Mucosa of gallbladder (tissue), 1 donor: ENCODE measurements at regions not wholly inside any gene's neighbourhood (a gene's known extent, or its start where the extent isn't known, plus 50 kb on each side); places are given as distances from the start of the nearest gene placed in this dataset.
"Not testable (repeated sequence)": the region's sequence is repeated elsewhere in the genome, so short reads cannot be mapped to it uniquely, and the experiment has no call there.

Source experiments
- DNase-seq: peaks from one replicate; pipeline ENCODE4 v3.0.0-alpha.2; 2020; ENCODE audit warnings: low spot score
- donor health status: DM: no; HTN: no; CAD: no.

DNA sequence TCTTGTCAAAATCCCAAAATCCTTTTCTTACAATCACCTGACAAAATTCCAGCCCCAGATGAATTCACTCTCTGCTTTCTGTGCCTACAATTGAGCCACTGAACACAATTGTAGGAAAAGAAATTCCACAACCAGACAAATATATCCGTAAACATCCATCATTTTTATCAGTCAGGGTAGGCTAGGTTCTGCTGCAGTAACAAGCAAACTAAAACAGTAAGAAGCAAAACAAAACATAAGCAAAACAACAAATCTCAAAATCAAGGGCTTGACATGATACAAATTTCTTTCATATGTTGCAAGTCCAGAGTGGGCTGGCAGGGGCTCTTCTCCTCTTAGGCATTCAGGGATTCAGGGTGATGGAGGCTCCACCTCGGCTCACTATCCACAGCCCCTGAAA lies 114.2 kb upstream of the MAN2A1 start:
- DNase-seq: no peak

GRCh38 chr5:109574985-109575384 lies 114.7 kb upstream of the MAN2A1 start:
- no peak for DNase-seq

- no peak for DNase-seq
These were observed 116.0 kb upstream of the MAN2A1 start for GRCh38 chr5:109573766-109574165.

- DNase-seq: no peak
These were observed 116.5 kb upstream of the MAN2A1 start for GRCh38 chr5:109573256-109573655.

GRCh38 chr5:109571785-109572184 lies 117.9 kb upstream of the MAN2A1 start:
- no peak for DNase-seq

DNA sequence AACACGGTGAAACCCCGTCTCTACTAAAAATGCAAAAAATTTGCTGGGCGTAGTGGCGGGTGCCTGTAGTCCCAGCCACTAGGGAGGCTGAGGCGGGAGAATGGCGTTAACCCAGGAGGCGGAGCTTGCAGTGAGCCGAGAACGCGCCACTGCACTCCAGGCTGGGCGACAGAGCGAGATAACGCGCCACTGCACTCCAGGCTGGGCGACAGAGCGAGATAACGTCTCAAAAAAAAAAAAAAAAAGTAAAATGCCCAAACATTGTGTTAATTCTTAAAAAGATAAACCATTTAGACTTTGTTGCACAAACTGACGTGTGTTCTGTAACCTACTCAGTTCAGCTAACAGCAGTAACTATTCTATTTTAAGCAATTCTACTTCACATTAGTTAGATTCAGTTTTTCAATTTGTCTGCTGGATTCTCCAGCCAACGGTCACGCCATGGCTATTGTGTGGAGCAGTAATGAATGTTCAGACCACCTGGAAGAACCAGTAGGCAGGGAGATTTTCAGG lies 119.3 kb upstream of the MAN2A1 start:
- no peak for DNase-seq

DNA sequence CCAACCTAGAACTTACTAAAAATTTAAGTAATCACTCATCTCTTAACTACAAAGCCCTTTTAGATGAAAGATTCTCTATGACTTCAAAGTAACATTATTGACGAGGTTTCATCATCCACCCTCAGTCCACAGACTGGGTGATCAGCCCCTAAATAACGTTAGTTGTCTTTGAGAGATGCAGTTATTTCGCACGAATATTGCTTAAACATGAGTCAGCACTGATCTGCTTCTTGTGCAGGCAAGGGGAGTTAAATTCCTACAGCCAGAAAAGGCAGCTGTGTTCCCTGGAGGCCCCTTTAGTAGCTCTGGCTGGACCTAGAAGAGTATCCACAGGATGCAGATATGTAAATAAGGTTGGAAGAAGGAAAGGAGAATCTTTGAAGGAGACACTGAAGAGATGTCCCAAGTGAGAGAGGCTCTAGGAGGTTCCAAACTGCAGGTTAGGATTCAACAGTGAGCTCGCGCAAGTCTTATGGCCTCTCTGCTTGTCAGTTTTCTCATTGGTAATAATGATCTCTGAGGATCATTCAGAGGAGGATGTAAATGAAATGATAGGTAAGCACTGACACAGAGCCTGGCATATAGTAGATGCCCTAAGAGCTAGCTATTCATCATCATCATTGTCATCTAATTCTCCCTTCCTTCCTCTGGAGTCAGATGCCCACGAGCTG lies 122.2 kb upstream of the MAN2A1 start:
- DNase-seq: no peak

GRCh38 chr5:109566361-109566760 lies 123.4 kb upstream of the MAN2A1 start:
- no peak for DNase-seq

GRCh38 chr5:109563739-109564138 lies 126.0 kb upstream of the MAN2A1 start:
- no peak for DNase-seq

GRCh38 chr5:109563189-109563588 lies 126.5 kb upstream of the MAN2A1 start:
- DNase-seq: no peak

DNA sequence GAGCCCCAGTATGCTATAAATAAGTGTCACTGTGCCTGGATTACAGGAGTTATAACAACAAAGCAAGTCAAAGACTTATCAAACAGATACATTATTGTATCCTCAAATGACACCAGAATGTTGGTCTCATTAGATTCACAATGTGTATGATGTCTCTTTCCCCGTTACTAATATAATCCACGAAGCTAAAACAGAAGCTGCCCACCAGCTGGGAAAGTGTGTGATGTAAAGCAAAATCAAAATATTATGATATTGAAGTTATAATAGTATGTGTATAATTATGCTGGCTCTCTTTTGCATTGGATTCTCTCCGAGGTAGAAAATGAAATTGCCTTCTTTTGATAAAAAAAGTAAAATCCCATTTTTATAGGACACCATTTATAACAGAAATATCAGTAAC lies 127.3 kb upstream of the MAN2A1 start:
- DNase-seq: no peak

DNA sequence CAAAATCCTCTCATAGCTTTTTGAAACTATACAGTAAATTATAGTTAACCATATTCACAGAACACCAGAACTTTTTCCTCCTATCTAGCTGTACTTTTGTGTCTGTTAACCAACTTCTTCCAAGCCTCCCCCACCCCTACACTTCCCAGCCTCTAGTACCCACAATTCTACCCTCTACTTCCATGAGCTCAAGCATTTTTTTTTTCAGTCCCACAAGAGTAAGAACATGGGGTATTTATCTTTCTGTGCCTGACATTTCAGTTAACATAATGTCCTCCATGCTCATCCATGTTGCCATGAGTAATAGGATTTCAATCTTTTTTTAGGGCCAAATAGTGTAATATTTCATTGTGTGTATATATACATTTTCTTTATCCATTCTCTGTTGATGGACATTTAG lies 128.3 kb upstream of the MAN2A1 start:
- DNase-seq: no peak

DNA sequence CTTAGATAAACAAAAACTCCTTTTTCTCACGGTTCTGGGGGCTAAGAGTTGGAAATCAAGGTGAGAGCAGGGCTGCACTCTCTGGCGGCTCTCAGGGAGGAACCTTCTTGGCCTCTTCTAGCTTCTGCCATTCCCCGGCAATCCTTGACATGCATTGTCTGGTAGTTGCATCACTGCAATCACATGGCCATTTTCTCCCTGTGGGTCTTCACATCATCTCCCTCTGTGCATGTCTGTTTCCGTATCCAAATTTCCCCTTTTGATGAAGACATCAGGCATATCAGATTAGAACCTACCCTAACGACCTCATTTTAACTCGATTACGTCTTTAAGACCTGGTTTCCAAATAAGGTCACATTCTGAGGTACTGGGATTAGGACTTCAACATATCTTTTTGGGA lies 129.2 kb upstream of the MAN2A1 start:
- no peak for DNase-seq

GRCh38 chr5:109558952-109559351 lies 130.8 kb upstream of the MAN2A1 start:
- no peak for DNase-seq

DNA sequence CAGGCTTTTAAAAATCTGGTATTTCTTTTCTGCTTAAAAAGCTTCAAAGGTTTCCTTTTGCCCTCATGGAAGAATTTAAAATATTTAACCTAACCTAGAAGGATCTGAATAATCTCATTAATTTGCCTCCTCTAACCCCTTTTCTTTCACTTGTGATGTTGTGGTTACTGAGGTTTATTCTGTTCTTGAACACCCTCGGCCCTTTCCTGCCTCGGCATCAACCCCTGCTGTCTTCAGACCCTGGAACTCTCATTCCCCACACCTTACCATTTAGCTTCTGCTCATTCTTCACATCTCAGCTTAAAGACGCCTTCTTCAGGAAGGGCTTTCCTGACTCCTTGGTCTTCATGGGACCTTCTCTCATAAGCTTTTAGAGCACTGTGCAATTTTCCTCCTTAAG lies 131.4 kb upstream of the MAN2A1 start:
- no peak for DNase-seq

- no peak for DNase-seq
These were observed 135.9 kb upstream of the MAN2A1 start for GRCh38 chr5:109553846-109554245.

GRCh38 chr5:109551234-109551633 lies 138.5 kb upstream of the MAN2A1 start:
- DNase-seq: not testable (repeated sequence)

DNA sequence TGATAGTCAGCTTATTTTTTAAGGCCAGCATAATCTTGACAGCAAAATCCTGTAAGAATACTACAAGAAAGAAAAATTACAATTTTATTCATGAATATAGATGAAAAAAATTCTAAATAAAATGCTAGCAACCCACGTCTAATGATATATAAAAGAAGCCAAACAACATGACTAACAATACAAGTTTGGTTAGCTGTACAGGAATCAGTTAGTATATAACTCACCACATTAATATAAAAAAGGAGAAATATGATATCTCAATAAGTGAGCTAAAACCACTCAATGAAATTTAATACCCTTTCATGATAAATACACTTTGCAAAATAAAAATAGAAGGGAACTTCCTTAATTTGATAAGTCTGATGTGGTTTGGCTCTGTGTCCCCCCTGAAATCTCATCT lies 139.7 kb upstream of the MAN2A1 start:
- DNase-seq: no peak

DNA sequence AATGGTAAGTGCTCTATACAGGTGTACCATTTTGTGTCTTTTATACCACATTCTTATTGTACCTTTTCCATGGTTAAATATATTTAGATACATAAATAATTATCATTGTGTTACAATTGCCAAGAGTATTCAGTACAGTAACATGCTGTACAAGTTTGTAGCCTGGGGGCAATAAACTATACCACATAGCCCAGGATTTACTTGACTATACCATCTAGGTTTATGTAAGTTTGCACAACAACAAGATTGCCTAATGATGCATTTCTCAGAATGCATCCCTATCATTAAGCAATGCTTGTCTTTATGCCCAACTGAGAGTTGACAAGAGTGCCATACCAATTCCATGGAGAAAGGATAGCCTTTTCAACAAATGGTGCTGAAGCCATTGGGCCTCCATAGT lies 136.7 kb upstream of the PJA2 start:
- DNase-seq: no peak

DNA sequence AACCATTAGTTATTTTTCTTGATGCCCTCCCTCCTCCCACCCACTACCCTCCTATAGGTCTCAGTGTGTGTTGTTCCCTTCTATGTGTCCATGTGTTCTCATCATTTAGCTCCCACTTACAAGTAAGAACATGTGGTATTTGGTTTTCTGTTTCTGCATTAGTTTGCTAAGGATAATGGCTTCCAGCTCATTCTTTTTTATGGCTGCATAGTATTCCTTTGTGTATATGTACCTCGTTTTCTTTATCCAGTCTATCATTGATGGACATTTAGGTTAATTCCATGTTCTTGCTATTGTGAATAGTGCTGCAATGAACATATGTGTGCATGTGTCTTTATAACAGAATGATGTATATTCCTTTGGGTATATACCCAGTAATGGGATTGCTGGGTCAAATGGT lies 135.1 kb upstream of the PJA2 start:
- DNase-seq: not testable (repeated sequence)

DNA sequence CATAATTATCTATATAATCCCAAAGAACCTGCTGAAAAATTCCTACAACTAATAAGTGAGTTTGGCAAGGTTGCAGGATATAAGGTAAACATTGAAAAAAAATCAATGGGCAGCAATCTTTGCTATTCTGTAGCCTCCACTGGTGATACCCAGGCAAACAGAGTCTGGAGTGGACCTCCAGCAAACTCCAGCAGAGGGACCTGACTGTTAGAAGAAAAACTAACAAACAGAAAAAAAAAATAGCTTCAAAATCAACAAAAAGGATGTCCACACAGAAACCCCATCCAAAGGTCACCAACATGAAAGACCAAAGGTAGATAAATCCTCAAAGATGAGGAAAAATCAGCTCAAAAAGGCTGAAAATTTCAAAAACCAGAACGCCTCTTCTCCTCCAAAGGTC lies 128.9 kb upstream of the PJA2 start:
- DNase-seq: not testable (repeated sequence)

- DNase-seq: not testable (repeated sequence)
These were observed 125.3 kb upstream of the PJA2 start for GRCh38 chr5:109535090-109535489.

GRCh38 chr5:109533751-109534272 lies 124.0 kb upstream of the PJA2 start:
- DNase-seq: no peak
